Kidney tubule cell (primary cell): ENCODE measurements at regions not wholly inside any gene's neighbourhood (a gene's known extent, or its start where the extent isn't known, plus 50 kb on each side); places are given as distances from the start of the nearest gene placed in this dataset.
"Not testable (repeated sequence)": the region's sequence is repeated elsewhere in the genome, so short reads cannot be mapped to it uniquely, and the experiment has no call there.

Experiments used
- DNase-seq: peaks from one replicate; pipeline ENCODE4 v3.0.0-alpha.2; 2018; ENCODE audit warnings: low spot score

DNA sequence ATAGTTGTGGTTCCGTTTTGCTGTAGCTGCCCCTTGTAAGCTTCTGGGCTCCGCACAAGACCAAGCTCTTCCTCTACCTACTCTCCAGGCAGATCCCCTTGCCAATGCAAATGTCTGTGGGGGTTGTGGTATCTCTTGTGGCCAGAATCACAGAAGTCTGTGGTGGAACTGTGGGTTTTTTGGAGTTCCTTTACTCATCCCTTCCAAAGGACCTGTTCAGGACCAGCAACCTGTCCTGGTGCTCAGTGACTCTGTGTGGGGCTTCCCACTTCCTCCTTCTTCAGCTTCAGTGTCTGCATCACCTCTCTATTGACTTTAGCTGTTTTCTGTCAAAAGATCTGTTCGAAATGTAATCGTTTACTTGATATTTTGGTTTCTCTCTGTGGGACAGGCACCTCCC lies 441.3 kb upstream of the ADAMTSL1 start:
- no peak for DNase-seq

DNA sequence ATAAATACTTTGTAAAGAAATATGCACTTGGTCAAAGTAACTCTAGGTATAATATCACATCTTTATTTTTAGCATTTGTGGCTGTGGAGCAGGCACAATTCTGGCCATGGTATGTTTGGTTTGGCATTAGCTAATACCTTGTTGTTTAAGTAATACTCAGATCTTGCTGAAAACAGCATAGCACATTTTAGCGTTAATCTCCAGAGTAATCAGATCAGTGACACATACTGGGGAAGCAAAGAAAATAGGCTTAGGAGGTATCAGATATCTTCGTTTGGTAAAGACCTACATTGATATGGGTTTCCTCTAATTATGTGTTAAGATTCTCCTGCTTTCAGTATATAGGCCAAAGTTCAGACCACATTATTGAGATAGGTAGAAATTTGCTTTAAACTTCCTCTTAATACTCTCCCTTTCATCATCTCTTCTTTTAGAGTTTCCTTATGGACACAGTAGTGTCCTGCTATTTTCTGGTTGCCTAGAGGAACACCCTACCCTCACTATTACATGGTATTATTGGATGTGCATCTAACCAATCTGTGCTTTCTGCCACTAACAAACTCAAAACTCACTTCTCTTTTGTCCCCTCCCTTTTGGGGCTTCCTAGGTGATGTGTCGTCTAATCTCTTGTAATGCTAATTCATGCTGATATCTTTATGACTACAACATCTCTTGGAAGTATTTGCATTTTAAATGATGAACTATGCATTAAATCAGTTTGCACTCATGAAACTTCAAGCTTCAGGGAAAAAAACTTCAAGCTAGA lies 437.3 kb upstream of the ADAMTSL1 start:
- DNase-seq = no peak

DNA sequence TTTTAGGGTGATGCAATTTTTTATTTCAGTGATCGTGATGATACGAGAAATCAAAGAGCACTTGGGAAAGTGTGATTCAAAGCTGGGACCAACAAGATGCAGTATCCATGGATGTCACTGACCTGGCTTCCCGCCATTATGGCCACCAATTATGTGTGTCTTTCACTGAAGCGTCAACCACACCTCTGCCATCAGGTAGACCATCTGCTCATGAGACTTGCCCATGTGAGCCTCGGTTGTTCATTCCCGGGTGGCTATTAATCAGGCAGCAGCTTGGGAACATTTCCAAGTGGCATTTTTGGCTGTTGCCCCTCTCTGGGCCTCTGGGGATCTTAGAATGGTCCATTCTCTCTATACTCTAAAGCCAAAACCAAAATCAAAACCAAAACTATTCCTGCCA lies 436.0 kb upstream of the ADAMTSL1 start:
- no peak for DNase-seq

DNA sequence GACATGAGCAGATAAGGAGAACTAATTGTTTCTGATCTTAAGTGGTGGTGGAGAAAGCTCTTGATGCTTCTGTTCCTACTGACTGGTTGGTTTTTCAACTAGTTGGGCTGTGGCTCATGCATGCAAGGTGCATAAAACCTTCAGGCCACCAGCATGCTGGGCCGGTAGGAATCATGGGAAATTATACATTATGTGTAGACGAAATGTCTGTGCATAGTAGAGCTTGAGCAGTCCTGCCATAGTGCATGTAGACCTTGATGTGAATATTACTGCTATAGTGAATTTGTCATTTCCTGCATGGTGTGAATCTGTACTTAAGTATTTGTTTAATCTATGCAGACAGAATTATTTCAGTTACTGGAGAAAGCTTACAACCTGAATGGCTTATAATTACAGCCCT lies 433.6 kb upstream of the ADAMTSL1 start:
- no peak for DNase-seq

DNA sequence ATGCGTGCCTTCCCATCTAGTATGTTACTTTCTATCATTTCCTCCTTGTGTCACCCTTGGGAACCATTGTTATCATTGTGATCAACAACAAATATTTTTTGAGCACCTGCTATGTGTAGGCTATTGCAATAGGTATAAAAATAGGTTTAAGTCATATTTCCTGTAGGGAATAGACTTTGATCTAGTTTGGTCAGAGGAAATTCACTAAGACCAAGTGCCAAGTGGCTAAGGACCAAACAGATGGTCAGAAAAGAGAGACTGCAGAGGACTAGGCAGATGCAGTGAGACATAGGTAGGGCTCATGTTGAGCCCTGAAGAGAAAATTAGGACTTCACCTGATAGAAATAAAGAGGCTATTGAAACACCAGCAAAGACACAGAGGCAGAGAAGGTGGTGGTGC lies 430.0 kb upstream of the ADAMTSL1 start:
- DNase-seq = no peak

DNA sequence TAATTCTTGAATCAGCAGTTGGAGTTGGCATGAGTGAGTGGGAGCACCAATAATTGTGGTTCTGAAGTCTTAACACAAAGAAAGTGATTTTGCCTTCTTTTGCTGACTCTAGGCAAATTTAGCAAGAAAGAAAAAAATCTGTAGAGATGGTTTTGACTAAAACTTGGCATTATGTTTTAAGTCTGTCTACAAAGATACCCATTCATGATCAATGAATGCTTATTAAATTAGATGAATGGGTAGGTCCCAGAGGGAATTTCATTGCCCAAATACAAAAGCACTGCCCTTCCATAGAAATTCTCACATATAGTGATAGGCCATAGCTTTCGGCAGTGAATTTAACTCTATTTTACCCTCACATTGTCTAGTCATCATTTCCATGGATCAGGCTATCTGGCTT lies 428.6 kb upstream of the ADAMTSL1 start:
- DNase-seq = no peak

DNA sequence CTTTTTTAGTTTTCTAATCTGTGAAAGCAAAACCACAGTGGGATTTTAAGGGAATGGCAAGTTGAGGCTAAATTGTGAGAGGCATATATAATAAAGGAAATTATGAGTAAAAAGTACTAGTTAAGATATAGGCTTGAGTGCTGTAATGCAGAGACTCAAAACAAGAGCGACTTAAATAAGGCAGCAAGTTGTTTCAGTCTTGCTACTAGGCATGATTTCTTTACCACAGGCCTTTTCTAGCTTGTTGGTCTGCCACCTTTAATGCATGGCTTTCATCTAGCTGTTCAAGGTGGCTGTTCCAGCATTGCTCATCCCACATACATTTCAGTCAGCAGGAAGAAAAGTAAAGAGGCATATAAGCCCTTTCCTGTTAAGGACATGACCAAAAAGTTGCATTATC lies 427.9 kb upstream of the ADAMTSL1 start:
- DNase-seq = no peak

DNA sequence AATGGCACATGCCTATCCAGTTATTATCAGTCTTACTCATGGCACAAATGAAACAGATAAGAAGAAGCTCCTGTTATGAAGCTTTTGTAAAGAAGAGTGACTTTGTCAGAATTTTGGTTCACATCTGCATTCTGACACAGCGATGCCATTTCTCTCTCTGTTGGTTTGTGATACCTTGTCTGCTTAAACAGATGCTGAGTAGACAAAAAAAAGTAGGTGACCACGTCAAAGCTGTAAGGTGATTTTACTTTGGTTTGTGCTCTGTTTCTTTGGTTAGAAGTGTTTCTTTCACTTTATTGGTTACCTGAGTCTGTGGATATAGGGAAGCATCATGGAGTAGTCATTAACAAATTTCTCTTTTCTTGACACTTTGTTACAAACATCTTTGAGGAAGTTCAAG lies 422.3 kb upstream of the ADAMTSL1 start:
- no peak for DNase-seq

DNA sequence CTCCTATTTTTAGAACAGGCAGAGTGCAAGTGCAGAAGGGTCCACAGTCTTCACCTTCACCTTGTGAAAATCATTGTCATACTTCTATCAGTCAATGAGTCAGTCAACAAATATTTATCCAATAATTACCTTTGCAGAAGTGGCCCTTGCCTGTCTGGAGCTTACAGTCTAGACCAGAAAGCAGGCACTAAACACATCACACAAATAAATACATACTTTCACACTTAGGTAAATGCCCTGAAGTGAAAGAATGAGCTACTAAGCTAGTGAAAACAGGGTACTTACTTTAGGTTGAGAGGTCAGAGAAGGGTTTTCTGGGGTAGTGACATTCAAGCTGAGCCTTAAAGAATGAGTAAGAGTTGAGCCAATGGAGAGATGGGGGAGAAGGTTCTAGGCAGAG lies 421.9 kb upstream of the ADAMTSL1 start:
- no peak for DNase-seq

DNA sequence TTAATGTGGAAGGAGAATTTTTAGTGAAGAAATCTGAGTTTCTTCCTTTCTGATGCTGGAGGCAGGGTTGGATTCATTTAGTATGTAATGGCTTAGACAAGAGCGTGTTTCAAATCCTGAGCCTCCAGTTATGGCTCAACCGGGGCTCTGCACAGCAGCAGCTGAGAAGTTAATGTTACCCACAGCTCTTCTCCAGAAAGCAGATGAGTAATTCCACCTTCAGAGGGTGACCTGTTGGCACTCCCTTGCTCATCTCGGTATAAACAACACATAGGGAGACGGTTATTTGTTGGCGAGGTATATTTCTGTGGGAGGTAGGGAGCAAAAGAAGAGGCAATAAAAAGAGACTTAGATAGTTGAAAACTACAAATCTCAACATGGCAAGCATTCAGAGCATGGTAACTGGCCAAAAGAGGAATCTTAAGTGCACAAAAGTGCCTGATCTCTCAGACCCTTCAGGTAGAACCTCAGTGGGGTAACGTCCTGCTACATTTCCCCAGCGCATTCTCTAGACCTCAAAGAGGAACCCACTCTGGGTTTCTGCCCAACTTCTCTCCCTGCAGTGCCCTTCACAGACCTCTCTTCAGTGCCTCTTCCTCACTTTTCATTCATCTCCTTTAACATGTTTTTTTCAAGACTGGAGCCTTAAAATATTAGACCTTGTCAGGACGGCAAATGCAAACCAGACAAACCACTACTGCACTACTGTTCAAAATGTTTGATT lies 417.5 kb upstream of the ADAMTSL1 start:
- DNase-seq = peak; percentile 2

DNA sequence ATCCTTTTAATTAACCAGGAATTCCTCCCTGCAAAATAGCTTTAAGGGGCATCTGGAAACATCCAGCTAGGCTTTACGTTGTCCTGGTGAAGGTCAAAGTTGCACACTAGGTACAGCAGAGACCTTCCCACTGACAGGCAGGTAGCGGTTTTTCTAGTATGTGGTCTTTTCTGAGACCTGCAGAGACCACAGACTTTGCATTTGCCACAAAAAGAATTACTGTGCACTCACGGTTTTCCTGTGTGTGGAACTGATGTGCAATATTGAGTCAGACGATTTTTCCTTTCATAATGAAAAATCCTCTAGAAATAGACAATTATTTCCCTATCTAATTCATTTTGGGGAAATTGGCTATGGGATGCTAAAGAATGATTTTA lies 417.0 kb upstream of the ADAMTSL1 start:
- DNase-seq = no peak

DNA sequence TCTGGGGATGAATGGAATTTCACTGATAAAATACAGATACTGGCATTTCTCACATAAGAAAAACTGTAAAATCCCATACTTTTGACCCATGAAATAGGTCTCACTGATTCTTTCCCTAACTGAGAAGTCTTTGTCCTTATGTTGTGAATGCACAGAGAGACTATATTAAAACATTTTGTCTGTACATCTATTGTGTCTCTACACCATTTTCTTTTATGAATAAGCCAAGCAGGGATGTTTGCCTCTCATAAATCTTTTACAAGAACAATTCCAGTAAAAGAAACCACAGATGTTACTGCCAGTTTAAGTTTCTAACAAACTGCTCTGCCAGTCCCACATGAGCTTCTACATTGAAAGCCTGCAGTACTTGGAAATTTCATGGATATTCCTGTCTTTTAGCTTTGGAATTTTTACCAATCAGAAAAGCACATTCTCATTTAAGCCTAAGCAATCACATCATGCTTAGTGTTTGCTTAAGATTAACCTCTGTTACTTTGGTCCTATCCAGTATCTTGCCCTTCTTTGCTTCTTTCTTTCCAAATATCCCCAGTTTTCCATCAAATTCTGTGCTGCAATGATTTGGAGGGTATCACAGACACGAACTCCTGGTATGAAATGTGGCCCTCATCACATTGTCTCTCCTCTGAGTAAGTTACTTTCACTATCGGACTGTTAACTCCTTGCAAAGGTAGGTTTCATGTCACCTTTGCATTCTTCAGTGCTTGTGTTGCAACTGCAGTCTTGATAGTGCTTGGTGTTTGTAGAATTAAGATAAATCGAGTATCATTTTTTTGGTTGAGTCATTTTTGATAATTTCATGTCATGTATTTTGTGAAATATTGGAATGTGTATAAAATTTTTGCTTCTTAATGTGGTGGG lies 415.1 kb upstream of the ADAMTSL1 start:
- no peak for DNase-seq

DNA sequence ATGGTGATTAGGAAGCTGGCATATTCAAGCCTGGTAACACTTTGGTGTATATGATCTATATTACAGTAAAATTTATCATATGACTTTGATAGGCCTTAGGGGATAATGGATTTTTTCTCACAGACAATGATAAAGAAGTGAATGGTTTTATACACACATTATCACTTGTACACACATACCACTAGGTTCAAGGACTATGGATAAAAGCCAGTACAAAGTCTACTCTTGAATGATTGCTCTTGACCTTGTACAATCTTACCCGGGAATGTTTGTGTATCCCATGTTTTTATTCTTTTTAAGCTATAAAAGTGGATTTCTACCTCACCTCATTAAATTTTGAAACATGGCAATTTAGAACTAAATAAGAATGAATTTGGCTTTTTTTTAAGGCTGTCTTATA lies 414.5 kb upstream of the ADAMTSL1 start:
- no peak for DNase-seq

DNA sequence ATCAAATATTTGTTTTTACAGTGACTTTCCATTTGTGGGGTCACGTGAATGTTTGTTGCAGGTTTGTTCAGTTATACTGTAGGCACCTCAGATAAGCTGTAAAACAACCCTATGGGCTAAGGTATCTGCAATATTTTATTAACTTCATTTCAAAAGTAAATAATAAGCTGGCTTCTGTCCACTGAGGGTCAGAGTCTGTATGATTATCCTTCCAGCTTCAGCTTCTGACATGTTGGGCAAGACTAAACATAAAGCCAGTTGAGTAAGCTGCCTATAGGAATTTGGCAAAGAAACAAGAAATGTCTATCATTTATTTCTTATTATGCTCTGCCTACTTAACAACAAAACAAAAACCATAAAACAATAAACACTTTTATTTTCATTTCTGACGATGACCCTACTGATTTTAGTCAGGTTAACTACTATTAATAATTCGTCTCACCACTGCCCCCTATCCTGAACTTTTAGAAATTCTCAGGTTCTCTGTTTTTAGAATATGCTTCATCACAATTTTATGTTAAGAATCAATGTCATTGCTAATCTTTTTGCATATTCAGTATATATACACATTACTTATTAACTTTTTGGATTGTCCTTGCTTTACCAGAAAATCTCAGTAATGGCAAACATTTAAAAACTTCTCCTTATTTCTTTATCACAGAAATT lies 413.6 kb upstream of the ADAMTSL1 start:
- no peak for DNase-seq

DNA sequence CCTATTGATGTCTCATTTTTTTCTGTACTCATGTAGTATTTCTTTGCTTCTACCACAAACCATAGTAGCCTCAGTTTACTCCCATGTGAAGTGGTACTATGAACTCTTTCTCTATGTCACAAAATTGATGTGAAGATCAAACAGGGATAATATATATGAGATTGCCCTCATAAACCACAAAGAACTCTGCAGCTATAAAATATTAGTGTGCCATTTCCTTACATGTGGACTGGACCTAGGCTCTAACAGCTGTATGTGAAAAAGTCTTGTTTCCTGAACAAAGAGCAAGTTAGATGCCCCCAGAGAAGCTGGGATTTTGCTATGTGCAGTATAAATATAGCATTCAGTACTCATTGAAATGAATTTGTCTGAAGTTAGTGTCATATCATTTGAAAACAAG lies 412.6 kb upstream of the ADAMTSL1 start:
- DNase-seq = no peak

DNA sequence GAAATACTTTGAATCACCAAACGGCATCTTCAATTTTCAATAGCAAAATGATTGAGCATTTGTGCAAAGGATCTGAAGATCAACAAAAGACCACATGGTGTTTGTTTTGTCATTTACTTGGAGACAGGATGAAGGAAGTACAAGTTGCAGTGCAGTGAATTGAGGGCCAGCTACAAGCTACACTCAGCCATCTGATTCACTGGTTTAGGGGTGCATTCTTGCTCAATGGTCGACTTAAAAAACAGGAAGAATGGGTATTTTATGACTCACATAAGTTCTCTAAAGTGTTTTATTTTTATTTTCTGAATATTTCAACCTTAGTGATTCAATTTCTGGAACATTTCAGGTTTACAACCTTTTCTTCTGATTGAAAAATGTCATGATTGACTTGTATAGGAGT lies 412.1 kb upstream of the ADAMTSL1 start:
- no peak for DNase-seq

DNA sequence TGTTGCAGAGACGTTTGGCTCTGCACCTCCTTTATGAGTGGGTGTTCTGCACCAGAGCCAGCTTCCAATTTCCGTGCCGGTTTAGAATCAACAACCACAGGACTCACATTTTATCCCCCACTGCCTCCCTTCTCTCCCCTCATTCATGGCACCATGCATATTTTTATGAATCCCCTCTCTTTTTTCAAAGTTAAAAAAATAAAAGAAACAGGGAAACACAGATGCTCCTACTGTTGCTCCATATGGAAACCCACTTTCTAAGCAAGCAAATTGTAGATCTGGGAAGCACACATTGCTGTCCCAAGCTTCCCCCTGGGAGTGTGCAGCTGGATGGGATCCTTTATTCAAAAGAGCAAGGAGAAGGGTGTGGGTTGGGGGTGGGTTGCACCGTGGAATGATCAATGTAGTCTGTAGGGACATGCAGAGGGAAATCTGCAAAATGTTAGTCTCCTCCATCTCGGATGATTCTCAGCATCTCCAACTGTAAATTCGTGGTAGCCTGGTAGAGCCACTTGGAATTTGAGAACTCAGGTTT lies 410.0 kb upstream of the ADAMTSL1 start:
- DNase-seq = no peak

DNA sequence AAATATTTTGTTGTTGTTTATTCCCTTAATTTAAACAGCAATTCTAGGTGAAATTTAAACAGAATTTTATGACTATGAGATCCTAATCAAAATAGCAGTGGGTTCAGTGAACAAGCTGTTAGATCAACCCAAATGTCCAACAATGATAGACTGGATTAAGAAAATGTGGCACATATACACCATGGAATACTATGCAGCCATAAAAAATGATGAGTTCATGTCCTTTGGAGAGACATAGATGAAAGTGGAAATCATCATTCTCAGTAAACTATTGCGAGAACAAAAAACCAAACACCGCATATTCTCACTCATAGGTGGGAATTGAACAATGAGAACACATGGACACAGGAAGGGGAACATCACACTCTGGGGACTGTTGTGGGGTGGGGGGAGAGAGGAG lies 407.3 kb upstream of the ADAMTSL1 start:
- not testable (repeated sequence) for DNase-seq

DNA sequence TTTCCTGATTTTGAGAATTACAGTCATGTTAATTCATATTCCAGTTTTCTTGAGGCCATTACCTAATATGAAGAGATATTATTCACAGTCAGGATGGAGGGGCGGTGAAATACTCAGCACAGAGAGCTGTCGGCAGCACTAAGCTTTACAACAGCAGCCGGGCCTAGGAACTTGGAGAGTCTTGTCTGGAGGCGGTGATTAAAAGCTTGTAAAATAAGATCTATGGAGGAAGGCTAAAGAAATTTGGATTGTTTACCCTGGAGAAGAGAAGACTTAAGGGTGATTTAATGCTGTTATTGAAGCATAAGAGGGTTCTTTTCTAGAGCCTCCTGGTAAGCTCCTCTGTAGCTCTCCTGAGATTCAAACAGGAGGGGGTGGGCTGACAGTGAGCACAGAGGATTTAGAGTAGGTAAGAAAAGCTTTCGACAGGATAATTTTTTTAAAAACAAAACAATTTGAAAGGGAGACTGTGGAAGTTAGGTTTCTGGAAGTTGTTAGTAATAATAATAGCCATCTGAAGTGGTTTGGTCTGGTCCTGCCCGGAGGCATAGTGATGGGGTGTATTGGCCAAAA lies 406.3 kb upstream of the ADAMTSL1 start:
- DNase-seq = no peak

DNA sequence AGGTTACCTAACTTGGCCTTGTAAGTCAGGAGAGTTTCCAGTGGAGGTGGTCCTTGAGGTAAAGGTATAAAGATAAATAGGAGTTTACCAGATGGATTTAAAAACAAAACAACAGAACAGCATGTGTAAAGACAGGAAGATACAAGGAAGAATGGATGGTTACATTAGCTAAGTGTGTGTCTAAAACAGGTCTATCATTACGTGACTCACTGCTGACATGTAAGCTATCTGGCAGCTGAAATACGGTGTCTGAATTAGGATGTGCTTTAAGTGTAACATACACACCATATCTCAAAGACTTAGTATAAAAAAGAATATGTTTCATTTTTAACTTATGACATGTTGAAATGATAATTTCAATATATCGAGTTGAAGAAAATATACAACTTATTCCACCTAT lies 405.1 kb upstream of the ADAMTSL1 start:
- DNase-seq = no peak

DNA sequence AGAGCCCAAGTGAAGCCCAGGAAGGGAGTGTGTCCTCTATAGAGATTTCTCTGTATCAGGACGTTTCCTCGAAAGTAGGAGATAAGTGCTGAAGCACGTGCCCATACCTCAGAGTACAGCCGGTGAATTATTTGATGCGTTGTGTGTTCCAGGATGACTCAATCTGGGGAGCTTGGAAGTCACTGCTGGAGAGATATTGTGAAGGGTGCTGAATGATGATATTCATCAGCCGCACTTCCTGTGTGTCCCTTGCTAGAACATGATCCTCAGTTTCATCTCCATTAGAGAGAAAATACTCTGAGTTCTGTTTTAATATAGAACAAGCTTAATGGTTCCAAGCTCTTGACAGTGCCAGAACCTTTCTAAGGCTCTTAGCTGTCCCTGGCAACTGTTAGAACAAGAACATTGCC lies 402.3 kb upstream of the ADAMTSL1 start:
- peak; percentile 2 for DNase-seq

DNA sequence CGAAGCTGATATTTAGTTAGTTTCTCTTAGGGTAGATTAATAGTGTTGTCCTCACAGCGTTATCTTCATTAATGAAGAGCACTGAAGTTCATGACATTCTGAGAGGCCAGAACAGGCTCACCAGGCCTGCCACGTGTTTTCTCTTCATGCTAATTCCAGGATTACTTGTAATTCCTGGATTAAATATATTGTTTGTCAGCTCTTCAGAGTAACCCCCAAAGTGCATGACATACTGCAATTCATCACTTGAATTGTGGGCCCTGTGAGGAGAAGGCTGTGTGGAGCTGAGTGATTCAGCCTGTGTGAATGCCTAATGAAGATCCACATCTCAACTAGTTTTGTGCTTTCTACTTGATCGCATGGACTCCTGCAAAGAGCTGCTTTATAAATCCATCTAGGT lies 401.0 kb upstream of the ADAMTSL1 start:
- no peak for DNase-seq
